ENCODE measurements at regions not wholly inside any gene's neighbourhood (a gene's known extent, or its start where the extent isn't known, plus 50 kb on each side); places are given as distances from the start of the nearest gene placed in this dataset.

DNA sequence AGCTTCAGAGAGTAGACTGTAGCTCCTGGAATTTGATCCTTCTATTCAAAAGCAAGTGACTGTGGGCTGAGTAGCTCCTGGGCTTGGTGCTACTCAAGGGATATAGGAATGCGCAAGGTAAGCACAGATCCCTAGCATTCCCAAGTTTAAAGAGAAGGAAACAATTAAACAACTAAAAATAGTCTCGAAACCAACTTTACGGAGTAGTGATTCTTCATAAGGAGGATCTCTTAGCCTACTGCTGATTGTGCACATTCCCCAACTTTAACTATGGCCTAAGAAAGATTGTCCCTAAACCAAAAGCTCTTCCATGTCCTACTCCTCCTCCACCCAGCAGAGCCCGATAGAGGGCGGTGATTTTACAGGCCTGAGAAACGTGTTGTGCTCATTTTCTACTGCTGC lies 226.5 kb upstream of the CAMK1G start:
- DNase-seq (ENCODE audit: low spot score) (no peak), ATAC-seq (no peak)
- Mint-ChIP-seq H3K9me3 (no peaks in the 10 kb centered on the region), H3K27me3 (peaks cover 8 to 15% of the 10 kb centered on the region in 2 donors), H3K4me1 (ENCODE audit: low read depth in 2 of 2) (no peaks in the 10 kb centered on the region), H3K4me3 (no peak overlapping the region), H3K36me3 (no peaks in the 10 kb centered on the region), H3K27ac (no peak overlapping the region)

GRCh38 chr1:209363112-209363511 lies 220.4 kb upstream of the CAMK1G start:
- no peak for DNase-seq (ENCODE audit: low spot score)
- Mint-ChIP-seq H3K4me1 (ENCODE audit: low read depth in 2 of 2) (no peaks in the 10 kb centered on the region), H3K27me3 (peaks cover 8 to 22% of the 10 kb centered on the region in 2 donors), H3K36me3 (no peaks in the 10 kb centered on the region), H3K4me3 (no peak overlapping the region), H3K27ac (no peak overlapping the region), H3K9me3 (peaks cover 4% of the 10 kb centered on the region)
- ATAC-seq = no peak

- ATAC-seq = no peak
- Mint-ChIP-seq H3K27me3 (peaks cover 8 to 22% of the 10 kb centered on the region in 2 donors), H3K9me3 (peaks cover 4% of the 10 kb centered on the region)
Measured at GRCh38 chr1:209364716-209365115, 218.8 kb upstream of the CAMK1G start.

GRCh38 chr1:209367061-209367772 lies 216.3 kb upstream of the CAMK1G start:
- Mint-ChIP-seq H3K27ac (no peak overlapping the region), H3K36me3 (no peaks in the 10 kb centered on the region), H3K27me3 (peaks cover 0 to 15% of the 10 kb centered on the region in 2 donors), H3K9me3 (peaks cover 4% of the 10 kb centered on the region), H3K4me1 (ENCODE audit: low read depth in 2 of 2) (no peaks in the 10 kb centered on the region), H3K4me3 (no peak overlapping the region)
- DNase-seq (ENCODE audit: low spot score) (no peak), ATAC-seq (no peak)

More at GRCh38 chr1:209364716-209365115, 218.8 kb upstream of the CAMK1G start:
- H3K4me3 Mint-ChIP-seq = no peak overlapping the region
- H3K36me3 Mint-ChIP-seq = no peaks in the 10 kb centered on the region
- no peaks in the 10 kb centered on the region for H3K4me1 Mint-ChIP-seq (ENCODE audit: low read depth in 2 of 2)
- no peak overlapping the region for H3K27ac Mint-ChIP-seq
- DNase-seq (ENCODE audit: low spot score) = no peak

DNA sequence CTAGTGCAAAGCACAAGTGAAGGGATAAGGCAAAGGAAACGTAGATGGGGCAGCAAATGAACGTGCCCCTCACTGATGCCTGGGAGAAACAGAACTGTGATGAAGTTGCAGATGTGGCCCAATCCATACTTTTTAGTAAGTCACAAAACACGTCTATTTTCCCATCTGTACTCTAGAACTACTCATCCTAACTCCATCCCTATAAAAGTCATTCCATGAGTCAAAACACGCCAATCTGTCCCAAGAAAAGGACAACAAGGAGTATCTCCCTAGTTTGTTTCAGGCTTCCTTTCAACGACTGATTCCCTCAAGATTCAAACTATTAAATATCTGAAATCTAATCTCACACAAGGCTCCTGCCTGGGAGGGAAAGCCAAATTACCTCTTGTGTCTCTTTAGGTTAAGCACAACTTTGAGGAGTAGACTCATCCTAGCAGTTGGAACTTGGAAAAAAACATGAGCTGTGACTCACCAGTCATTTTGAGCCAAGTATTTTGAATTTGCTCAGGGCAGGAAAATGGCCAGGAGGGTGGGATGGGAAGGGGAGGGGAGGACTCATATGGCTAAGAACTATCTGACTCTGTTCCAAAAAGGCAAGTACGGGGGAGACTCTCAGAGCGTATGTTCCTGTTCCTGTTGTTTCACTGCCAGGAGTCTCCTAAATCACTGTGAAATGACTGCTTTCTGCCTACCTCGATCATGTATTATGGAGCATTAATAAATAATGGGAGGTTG lies 214.5 kb upstream of the CAMK1G start:
- Mint-ChIP-seq H3K27me3 (peaks cover 0 to 15% of the 10 kb centered on the region in 2 donors), H3K36me3 (no peaks in the 10 kb centered on the region), H3K4me1 (ENCODE audit: low read depth in 2 of 2) (no peaks in the 10 kb centered on the region), H3K9me3 (peaks cover 4% of the 10 kb centered on the region), H3K4me3 (no peak overlapping the region), H3K27ac (no peak overlapping the region)
- no peak for DNase-seq (ENCODE audit: low spot score)
- no peak for ATAC-seq

GRCh38 chr1:209370241-209370995 lies 213.1 kb upstream of the CAMK1G start:
- H3K4me3 Mint-ChIP-seq = no peak overlapping the region
- no peaks in the 10 kb centered on the region for H3K4me1 Mint-ChIP-seq (ENCODE audit: low read depth in 2 of 2)
- H3K9me3 Mint-ChIP-seq = peaks cover 4% of the 10 kb centered on the region
- ATAC-seq = no peak
- peaks cover 0 to 15% of the 10 kb centered on the region in 2 donors for H3K27me3 Mint-ChIP-seq
- no peak overlapping the region for H3K27ac Mint-ChIP-seq
- DNase-seq (ENCODE audit: low spot score) = no peak
- H3K36me3 Mint-ChIP-seq = no peaks in the 10 kb centered on the region

GRCh38 chr1:209375097-209375496 lies 208.4 kb upstream of the CAMK1G start:
- Mint-ChIP-seq H3K9me3 (no peaks in the 10 kb centered on the region), H3K36me3 (no peaks in the 10 kb centered on the region)

DNA sequence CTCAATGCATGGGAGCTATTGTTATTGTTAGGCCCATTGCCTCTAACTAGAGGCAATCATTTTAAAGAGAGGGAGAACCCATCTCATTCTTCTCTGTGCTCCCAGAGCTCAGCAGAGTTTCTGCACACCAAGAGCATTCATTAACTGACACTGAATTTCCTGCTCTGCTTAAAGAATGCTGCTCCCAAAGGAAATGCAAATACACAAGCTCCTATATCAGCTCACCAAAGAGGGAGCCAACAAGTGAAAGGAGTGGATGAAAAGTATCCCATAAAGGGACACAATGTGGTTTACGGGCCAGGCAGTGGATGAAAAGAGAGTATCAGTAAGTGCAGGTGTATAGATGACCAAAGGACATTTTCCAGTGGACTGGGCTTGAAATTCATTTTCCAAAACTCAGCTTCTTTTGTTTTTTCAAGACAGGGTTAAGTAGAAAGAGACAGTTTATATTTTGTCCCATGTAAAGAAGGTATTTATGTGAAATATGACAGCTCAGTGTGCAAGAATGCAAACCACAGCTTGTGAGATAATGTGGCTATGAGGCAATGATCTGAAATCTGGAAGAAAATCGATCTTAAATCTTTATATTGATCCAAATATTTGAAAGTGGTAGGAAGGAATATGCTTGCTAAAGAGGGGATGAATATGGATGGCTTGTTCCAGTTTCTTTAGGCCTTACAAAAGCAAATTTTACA lies 207.7 kb upstream of the CAMK1G start:
- Mint-ChIP-seq H3K9me3 (no peaks in the 10 kb centered on the region), H3K36me3 (no peaks in the 10 kb centered on the region), H3K27ac (no peak overlapping the region), H3K4me3 (no peak overlapping the region), H3K4me1 (ENCODE audit: low read depth in 2 of 2) (no peaks in the 10 kb centered on the region), H3K27me3 (peaks cover 3 to 24% of the 10 kb centered on the region in 2 donors)
- no peak for ATAC-seq
- DNase-seq (ENCODE audit: low spot score) = no peak

More at GRCh38 chr1:209375097-209375496, 208.4 kb upstream of the CAMK1G start:
- H3K4me3 Mint-ChIP-seq = no peak overlapping the region
- H3K4me1 Mint-ChIP-seq (ENCODE audit: low read depth in 2 of 2) = no peaks in the 10 kb centered on the region
- H3K27ac Mint-ChIP-seq = no peak overlapping the region
- DNase-seq (ENCODE audit: low spot score) (no peak), ATAC-seq (no peak)
- peaks cover 3 to 24% of the 10 kb centered on the region in 2 donors for H3K27me3 Mint-ChIP-seq

DNA sequence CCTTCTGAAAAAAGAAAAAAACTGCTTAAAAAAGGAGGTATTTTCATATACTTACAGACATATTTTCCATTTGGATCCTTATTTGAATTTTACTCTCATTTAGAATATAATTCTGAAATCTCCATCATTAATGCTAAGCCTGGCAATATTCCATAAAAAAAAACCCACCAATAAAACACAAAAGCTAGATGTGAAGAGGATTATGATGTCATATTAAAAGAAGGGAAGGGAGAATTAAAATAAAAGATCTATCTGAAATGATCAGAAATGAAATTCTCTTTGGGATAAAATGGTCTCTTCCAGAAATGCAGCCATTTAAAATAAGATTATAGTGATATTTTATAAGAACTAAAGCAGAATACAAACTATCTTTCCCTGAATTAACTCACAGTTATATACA lies 206.7 kb upstream of the CAMK1G start:
- no peak overlapping the region for H3K4me3 Mint-ChIP-seq
- no peaks in the 10 kb centered on the region for H3K36me3 Mint-ChIP-seq
- ATAC-seq (no peak), DNase-seq (ENCODE audit: low spot score) (no peak)
- peaks cover 3 to 21% of the 10 kb centered on the region in 2 donors for H3K27me3 Mint-ChIP-seq
- H3K27ac Mint-ChIP-seq = no peak overlapping the region
- no peaks in the 10 kb centered on the region for H3K4me1 Mint-ChIP-seq (ENCODE audit: low read depth in 2 of 2)
- H3K9me3 Mint-ChIP-seq = no peaks in the 10 kb centered on the region

DNA sequence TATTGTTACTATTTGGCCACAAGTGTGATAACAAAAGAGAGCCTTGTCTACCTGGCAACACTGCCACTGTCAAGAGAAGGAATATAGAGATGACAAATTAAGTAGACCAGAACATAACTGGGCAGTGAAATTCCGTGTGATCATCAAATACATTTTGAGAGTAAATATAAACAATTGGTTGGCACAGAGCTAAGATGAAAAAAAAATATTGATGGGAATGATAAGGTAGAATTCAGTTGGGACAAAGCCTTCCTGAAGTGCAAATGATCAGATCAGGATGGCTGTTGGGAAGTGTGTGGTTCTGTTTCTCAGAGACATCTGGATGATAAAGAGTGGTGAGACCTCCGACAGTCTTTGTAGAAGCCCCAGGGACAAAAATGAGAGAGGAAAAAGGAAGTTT lies 205.5 kb upstream of the CAMK1G start:
- H3K4me1 Mint-ChIP-seq (ENCODE audit: low read depth in 2 of 2) = peaks cover 0 to 3% of the 10 kb centered on the region in 2 donors
- H3K27ac Mint-ChIP-seq = no peak overlapping the region
- peaks cover 3 to 16% of the 10 kb centered on the region in 2 donors for H3K27me3 Mint-ChIP-seq
- ATAC-seq (no peak), DNase-seq (ENCODE audit: low spot score) (no peak)
- H3K9me3 Mint-ChIP-seq = no peaks in the 10 kb centered on the region
- no peak overlapping the region for H3K4me3 Mint-ChIP-seq
- no peaks in the 10 kb centered on the region for H3K36me3 Mint-ChIP-seq

GRCh38 chr1:209379280-209379679 lies 204.2 kb upstream of the CAMK1G start:
- Mint-ChIP-seq H3K27ac (no peak overlapping the region), H3K4me1 (ENCODE audit: low read depth in 2 of 2) (peaks cover 0 to 3% of the 10 kb centered on the region in 2 donors), H3K27me3 (peaks cover 3 to 16% of the 10 kb centered on the region in 2 donors), H3K36me3 (no peaks in the 10 kb centered on the region), H3K9me3 (no peaks in the 10 kb centered on the region), H3K4me3 (no peak overlapping the region)
- DNase-seq (ENCODE audit: low spot score) (no peak), ATAC-seq (no peak)

- H3K27ac Mint-ChIP-seq = no peak overlapping the region
- H3K9me3 Mint-ChIP-seq = no peaks in the 10 kb centered on the region
- DNase-seq (ENCODE audit: low spot score) (no peak), ATAC-seq (no peak)
- H3K4me3 Mint-ChIP-seq = no peak overlapping the region
- no peaks in the 10 kb centered on the region for H3K36me3 Mint-ChIP-seq
- H3K4me1 Mint-ChIP-seq (ENCODE audit: low read depth in 2 of 2) = peaks cover 0 to 3% of the 10 kb centered on the region in 2 donors
- H3K27me3 Mint-ChIP-seq = peaks cover 3 to 16% of the 10 kb centered on the region in 2 donors
Measured at GRCh38 chr1:209380420-209380819, 203.1 kb upstream of the CAMK1G start.

- Mint-ChIP-seq H3K4me3 (no peak overlapping the region), H3K9me3 (no peaks in the 10 kb centered on the region), H3K27ac (no peak overlapping the region), H3K36me3 (no peaks in the 10 kb centered on the region), H3K27me3 (peaks cover 6 to 16% of the 10 kb centered on the region in 2 donors), H3K4me1 (ENCODE audit: low read depth in 2 of 2) (peaks cover 0 to 3% of the 10 kb centered on the region in 2 donors)
- no peak for DNase-seq (ENCODE audit: low spot score)
- no peak for ATAC-seq
Measured at GRCh38 chr1:209382231-209383100, 201.0 kb upstream of the CAMK1G start.

Data from natural killer cell treated with Interleukin-12 subunit alpha and Interleukin-12 subunit beta and Interleukin-15 and Interleukin-18, amount 100 ng/mL, for 72 hours (primary cell).